ENCODE measurements at regions not wholly inside any gene's neighbourhood (a gene's known extent, or its start where the extent isn't known, plus 50 kb on each side); places are given as distances from the start of the nearest gene placed in this dataset.

- TF ChIP-seq POLR2A (IDR thresholded peaks at IDR 0.05) (no peak), POLR2AphosphoS5 (IDR thresholded peaks at IDR 0.05) (no peak), EP300 (IDR thresholded peaks at IDR 0.05; ENCODE audit: low read depth) (no peak)
- TF ChIP-seq, protein P1, sequence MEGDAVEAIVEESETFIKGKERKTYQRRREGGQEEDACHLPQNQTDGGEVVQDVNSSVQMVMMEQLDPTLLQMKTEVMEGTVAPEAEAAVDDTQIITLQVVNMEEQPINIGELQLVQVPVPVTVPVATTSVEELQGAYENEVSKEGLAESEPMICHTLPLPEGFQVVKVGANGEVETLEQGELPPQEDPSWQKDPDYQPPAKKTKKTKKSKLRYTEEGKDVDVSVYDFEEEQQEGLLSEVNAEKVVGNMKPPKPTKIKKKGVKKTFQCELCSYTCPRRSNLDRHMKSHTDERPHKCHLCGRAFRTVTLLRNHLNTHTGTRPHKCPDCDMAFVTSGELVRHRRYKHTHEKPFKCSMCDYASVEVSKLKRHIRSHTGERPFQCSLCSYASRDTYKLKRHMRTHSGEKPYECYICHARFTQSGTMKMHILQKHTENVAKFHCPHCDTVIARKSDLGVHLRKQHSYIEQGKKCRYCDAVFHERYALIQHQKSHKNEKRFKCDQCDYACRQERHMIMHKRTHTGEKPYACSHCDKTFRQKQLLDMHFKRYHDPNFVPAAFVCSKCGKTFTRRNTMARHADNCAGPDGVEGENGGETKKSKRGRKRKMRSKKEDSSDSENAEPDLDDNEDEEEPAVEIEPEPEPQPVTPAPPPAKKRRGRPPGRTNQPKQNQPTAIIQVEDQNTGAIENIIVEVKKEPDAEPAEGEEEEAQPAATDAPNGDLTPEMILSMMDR (IDR thresholded peaks at IDR 0.05), result no peak
These were observed 529.0 kb downstream of the KCNJ18 start for GRCh38 chr17:22221344-22221743.
